Bone marrow (tissue), 2 donors: ENCODE measurements at regions not wholly inside any gene's neighbourhood (a gene's known extent, or its start where the extent isn't known, plus 50 kb on each side); places are given as distances from the start of the nearest gene placed in this dataset.

Experiments
- DNase-seq, 2 donors: peaks; one replicate each; lab custom pipeline; 2025; lab: John Stamatoyannopoulos, UW

DNA sequence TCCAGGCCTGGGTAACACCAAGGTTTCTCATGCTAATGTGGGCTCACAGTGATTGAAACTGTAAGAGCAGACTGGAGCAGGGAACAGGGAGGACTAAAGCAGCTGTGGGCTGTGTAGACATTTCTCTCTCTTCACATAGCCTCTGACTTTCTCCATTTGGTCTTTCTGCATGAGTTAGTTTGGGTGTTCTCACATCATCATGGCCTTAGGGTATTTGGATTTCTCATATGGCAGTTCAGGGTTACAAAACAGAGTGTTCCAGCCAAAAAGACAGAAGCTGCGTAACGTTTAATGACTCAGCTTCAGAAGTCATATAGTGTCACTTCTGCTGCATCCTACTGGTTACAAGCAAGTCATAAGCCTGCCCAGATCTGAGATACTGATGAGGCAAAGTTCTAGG, 52.0 kb upstream of the OSBPL8 start:
- no peak for DNase-seq

DNA sequence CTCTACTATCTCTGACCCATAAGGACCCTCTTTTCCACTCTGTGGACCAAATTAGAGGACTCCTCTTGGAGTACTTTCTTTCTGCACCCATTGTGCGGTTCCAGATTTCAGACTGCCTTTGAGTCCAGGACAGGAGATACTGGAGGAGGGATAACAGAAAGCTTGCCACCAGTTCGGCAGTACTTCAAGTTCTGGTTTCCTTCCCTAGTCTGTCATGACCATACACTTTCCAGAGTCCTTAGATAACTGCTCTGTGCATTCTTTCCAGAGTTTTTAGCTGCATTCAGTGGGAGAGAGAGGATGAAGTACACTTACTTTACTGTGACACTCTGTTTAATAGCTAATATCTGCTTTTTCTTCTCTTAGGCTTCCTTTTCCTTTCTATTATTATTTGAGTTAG, 54.8 kb upstream of the OSBPL8 start:
- DNase-seq, result no peak

DNA sequence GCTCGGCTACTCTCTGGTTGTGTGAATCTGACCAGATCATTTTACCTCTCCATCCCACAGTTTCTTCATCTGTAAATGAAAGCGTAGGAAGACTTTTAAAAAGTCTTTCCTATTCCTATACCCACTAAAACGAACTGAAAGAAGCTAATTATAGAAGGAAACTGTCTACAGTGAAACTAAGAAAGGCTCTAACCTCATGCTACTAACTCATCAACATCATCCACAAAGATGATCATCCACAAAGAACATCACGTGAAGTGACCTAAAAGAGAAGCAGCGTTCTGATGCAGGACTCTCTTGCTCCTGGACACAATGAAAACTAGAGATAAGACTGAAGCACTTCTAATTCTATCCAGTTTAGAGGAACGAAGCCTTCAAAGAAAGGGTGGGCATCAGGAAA, 58.5 kb upstream of the OSBPL8 start:
- no peak for DNase-seq

DNA sequence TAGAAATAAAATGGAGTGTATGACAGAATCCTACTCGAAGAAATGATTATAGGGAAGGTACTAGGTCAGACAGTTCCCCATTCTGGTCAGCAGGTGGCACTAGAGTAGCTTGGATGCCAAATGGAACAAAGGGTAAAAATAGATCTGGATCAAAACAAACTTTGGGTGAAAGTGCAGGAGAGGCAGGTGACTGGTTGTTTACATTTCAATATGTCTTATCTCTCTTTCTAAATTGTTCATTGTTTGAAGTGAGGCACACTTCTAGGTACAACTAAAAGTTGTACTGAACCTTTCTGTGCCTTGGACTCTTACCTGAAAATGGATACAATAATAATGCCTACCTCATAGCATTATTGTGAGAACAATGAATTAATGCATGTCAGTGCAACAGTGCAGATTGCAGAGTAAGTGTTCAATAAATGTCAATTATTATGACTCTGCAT, 62.0 kb upstream of the OSBPL8 start:
- peak; percentile 3 to 73 for DNase-seq

DNA sequence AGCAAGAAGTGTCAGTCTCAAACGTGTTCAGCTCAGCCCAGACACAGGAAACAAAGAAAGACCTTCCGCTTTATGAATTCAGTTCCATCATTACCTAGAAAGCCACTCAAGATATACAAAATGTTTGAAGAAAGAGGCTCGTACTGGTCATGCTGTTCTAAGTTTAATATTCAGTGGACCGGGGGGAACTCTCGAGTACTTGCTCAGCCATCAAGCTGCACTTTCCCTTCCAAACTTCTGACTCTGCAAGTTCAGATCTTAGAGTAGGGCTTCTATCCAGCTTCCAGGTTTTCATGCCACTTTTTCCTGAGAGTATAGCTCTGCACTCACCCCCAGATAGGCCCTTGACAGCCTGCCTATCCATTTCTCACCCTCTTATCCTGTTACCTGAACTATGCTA, 62.8 kb upstream of the OSBPL8 start:
- DNase-seq, result no peak

DNA sequence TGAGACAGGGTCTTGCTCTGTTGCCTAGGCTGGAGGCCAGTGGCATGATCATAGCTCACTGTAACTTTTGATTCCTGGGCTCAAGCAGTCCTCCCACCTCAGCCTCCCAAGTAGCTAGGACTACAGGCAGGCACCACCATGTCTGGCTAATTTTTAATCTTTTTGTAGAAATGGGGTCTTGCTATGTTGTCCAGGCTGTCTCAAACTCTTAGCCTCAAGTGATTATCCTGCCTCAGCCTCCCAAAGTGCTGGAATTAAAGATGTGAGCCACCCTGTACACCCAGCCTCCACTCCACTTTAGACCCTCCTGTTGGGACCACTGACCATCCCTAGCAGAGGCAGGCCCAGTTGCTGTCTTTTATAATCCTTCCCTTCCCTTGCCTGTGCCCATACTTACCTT, 63.3 kb upstream of the OSBPL8 start:
- no peak for DNase-seq

DNA sequence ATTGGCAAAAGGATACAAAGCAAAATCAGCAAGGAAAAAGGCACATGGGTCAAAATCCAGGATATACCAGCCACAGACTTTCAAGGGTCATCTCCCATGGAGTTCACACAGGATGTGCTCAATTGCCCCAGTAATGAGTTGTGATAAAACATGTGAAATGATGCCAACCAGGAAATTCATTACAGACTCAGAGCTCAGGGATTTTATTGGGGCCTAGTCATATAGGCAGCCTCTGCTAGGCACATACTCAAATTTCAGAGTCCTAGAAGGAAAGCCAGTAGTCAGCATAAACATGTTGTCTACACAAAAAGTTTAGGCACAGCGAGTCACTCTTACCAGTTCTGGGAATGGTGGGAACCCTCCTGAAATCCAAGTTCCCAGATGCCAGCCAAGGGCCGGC, 64.4 kb upstream of the OSBPL8 start:
- no peak for DNase-seq

DNA sequence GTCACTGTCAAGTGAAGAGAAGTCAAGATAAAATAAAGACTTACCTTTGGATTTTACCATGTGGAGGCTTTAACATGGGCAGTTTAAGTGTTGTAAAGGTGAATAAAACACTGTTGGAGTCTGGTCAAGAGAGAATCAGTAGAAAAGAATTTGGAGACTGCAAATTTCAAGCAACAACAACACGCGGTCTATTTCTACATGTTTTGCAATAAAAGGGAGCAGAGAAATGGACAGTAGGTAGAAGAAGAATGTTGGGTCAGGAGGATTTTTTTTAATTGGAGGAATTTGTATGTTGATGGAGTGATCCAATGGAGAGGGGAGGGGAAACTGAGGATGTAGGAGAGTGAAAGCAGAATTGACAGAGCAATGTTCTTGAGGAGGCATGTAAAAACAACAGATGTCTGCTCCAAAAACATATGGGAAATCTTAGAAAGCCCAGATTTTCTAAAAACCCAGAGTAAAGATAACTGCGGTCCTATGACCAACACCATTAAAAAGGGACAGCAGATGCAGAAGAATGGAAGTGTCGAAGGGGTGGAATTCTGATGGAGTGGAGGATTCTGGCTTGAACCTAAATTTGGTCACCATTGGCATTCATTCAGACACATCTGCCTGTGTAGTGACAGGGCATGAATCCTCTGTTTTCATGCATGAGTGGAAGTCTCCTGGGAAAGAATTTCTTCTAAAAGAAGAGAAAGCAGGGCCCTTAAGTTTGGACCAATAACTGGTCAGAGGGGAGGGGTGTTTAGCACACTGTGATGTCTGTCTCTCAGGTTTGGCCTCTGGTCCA, 68.0 kb upstream of the OSBPL8 start:
- DNase-seq, result no peak

DNA sequence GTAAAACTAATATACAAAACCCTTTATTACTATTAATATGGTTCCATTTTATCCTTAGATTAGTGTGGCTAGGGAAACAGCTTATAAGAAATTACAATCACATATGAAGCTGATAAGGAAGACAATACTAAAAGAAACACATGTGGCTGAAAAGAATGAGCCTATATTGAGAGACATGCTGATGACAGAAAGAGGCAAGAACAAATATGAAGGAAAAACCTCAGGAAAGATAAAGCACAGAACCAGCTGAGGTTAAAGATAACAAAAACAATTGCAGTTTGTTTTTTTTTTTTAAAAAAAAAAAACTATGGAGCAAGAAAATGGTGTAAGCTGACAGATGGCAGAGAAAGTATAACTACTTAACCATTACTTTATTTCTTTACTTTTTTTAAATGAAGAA, 69.2 kb upstream of the OSBPL8 start:
- no peak for DNase-seq

DNA sequence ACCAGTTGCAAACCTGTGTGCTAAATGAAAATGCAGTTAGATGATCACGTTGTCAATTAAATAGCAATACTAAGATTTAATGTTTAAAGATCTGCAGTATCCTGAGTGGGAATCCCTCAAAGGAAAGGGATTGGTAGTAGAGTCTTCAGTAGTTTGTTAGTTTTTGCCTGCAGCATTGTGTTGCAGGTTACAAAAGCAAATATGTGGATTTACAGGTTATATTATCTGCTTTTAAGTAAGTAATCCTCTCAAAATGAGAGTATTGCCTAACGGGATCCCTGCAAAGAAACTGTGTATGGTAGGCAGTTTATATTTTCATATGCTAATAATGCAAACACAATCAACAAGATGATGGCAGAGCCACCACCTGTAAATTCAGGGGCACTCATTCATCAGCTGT, 72.2 kb upstream of the OSBPL8 start:
- DNase-seq, result no peak

DNA sequence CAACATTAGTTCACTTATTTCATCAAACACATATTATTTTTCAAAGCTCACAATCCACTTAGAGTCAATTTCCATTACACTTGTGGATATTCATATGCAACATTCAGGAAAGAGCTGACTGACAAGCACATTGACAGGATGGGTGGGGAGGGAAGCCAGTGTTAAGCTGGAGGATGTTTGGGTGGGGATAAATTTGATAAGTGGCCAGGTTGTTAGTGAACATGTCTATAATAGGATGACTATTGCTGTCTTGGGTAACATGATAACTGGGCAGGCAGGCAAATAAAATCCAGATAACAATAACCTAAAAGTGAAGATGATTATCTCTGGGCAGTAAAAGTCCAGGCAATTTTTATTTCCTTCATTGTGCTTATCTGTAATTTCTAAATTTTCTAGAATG, 73.8 kb upstream of the OSBPL8 start:
- DNase-seq, result no peak

DNA sequence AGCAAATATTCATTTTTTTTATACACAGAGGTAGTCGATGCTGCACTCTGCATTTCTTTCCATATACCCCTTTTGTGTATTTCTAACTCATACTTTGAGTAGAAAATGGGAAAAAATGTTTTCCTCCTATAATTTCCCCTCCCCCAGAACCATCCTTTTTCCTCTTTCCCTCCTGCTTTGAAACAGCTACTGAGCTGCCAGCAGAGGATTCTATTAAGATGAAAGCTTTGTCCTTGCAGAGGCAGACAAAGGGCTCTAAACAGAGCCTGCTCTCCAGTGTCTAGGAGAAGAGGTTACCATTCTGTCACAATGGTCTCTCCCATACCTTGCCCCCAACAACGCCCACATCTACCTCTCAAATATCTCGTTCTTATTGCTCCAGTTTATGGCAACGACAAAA, 74.6 kb upstream of the OSBPL8 start:
- no peak for DNase-seq

DNA sequence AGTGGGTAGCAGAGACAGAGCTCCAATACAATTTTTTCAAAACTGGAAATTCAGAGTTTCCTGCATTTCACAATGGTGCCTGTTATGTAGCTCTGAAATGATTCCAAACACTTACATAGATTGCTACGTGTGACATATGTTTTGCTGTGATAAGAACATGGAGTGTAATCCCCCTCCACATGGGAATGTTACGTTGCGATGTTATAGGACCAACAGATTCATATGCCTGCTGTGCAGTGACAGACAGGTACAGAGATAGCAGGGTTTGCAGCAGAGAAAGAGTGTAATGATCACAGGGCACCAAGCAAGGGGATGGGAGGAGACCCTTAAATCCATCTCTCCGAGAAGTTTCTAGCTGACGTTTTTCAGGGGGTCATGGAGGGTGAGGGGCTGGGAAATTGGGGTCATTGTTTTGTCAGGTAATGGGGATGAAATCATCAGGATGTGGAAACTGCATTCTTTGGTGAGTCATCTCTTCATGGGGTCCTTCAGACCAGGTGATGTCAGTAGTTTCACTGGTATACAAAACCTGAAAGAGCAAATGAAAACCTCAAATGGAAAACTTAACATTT, 76.6 kb upstream of the OSBPL8 start:
- no peak for DNase-seq

DNA sequence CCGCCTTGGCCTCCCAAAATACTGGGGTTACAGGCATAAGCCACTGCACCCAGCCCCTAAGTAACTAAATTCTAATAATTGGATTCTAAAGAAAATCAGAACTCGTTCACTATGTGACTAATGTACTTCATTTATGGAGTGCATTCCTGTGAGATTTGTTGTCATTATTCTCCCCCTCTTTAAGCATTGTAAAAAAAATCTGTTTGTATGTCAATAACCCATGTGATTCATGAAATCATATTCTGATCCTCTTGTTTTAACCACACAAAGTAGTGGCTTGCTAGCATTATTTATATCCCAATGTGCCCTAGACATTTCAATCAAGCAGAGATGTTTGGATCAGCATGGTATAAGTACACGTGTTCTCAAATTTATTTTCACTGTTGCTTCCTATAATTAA, 78.2 kb upstream of the OSBPL8 start:
- DNase-seq, result no peak

DNA sequence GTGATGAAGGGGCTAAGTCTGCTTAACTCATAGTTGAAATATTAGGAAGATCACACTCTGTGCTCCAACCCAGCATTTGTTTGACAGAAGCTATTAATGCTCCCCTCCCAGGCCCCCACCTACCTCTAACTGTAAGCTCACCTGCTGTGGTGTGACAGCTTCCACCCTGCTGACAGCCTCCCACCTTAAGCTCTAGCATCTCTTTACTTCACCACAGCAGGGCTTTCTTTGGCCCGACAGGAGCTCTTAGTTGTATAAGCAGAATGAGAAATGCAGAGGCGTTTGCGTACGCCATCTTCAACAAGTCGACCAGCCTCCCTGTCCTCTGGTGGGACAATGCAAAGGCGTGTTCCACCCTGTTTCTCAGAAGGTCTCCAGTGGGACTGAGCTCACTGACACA, 80.1 kb upstream of the OSBPL8 start:
- no peak for DNase-seq

DNA sequence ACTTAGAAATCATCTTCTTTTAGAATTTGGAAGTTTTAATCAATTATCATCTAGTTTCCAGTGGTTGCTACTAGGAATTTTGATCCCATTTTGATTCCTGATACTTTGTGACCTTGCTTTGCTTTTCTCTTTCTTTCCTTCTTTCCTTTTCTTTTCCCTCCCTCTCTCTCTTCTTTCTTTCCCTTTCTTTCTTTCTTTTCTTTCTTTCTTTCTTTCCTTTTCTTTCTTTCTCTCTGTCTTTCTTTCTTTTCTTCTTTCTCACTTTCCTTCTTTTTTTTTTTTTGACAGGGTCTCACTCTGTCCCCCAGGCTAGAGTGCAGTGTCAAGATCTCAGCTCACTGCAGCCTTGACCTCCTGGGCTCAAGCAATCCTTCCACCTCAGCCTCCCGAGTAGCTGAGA, 81.5 kb upstream of the OSBPL8 start:
- DNase-seq, result no peak

DNA sequence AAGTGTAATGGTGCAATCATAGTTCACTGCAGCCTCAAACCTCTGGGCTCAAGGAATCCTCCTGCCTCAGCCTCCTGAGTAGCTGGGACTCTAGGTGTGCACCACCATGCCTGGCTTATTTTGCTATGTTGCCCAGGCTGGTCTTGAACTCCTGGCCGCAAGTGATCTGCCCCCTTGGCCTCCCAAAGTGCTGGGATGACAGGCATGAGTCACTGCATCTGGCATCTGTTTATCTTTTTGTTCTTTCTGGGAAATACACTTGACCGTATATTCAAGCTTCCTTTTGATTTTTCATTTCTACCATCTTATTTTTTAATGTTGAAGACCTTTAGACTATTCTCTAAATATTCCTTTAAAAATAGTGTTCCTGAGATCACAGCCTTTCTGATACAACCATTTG, 82.4 kb upstream of the OSBPL8 start:
- no peak for DNase-seq

DNA sequence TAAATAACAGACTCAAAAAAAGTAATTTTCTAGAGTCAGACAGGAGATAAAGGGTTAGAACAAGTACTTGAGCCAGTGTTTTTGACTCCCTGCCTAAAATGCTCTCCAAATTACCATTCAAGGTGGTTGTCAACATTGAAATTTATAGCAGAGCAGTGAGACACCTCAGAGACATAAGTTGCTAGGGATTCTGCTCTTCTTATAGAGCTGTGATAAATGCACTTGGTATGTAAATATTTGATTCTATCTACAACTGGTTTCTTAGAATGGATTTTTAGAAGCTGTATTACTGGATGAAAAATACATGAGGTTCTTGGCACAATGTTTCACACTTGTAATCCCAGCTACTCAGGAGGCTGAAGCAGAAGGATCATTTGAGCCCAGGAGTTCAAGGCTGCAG, 83.9 kb upstream of the OSBPL8 start:
- DNase-seq, result no peak

DNA sequence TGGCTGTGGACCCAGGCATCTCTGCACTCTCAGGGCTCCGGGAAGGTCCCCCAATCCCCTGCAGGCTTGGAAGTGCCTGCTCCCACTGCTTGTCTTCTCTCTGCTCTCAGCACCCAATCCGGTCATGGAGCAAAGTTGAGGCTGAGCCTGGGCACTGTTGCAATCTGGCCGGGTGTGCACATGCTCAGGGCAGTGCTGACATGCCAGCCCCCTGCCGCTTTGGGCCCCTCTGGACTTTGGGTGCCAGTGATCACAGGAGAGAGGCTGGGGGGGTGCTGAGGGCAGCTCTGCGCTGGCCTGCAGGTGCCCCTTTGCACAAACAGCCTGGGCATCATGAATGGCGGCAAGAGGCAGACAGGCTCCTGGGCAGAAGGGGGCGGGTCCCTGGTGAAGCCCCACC, 85.4 kb upstream of the OSBPL8 start:
- no peak for DNase-seq

DNA sequence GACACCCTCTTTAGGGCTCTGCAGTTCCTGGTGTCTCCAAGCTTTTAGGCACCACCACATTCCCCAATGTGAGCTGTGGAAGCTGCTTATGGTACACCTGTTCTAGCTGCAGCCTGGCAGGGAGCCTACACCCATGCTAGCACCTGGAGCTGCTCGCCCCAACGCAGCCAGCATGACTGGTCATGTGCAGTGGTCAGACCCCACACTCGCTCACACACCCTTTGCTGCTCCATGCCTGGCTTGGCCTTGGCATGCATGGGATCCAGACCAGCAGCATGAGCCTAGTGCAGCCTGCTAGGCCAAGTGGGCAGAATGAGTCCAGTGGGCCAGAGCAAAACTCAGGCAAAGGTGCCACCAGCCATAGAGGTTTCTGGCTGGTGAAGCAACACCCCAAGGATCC, 86.4 kb upstream of the OSBPL8 start:
- no peak for DNase-seq

DNA sequence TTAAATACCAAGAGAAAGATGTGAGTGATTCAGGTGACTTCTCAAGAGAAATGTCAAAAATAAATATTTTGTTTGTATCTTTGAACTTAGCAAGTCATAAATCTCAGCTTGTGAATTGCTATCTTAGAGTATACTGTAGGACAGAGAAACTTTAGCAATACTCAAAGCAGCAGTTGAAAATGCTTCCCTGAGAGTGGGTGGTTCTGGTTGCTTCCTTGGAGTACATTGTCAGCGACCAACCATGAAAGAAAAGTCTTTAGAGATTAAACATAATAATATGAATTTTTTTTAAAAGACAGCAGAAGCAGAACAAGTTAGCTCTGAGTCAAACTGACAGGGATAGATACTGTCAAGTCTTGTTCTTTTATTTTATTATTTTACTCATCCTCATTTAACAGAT, 86.8 kb upstream of the OSBPL8 start:
- DNase-seq, result no peak

DNA sequence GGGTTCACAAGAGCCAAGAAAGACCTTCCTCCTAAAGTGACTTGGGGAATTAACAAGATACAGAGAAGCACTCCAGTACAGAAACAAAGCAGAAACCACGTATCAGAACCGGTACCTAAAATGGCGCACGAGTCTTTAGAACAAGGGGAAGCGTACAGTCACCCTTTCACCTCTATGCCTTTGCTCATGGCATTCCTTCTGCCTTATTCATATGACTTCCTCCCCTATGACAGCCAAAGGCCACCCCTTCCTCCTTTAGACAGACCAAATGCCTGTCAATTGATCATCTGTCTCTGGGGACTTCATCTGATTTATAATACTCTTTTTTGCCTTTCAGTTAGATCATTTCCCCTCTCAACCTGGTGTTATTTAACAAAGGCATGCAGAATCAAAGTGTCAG, 89.5 kb upstream of the OSBPL8 start:
- DNase-seq, result no peak

DNA sequence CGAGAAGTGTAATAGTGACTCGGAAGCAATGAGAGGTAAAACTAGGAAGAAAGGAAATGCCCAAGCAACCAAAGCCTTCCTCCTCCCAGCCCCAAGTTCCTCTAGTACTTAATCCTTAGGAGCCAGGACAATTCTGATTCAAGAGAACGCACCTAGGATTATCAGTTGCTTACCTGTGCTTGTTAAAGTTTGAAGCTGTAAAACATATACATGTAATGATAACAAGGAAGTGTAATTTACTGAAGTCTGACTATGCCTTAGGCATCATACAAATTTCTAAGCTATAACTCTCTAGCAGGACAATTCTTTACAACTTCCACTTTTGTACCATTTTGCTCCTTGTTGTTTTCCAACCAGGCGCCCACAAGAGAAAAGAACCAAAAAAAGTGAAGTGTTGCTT, 92.8 kb upstream of the OSBPL8 start:
- no peak for DNase-seq

DNA sequence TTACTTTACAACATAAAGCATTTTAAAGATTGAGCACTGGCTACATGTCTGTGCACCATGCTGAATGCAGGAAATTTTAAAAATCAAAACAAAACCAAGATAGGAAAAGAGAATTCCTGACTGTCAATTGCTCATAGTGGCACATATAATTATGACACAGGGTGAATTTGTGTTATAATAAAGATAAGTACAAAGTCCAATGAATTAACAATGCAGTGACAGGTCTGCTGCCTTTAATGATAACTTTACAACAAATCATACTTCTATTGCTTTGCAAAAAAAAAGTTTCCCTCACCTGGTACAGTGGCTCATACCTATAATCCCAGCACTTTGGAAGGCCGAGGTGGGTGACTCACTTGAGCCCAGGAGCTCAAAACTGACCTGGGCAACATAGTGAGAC, 93.8 kb upstream of the OSBPL8 start:
- no peak for DNase-seq
